ENCODE measurements at regions not wholly inside any gene's neighbourhood (a gene's known extent, or its start where the extent isn't known, plus 50 kb on each side); places are given as distances from the start of the nearest gene placed in this dataset.

DNA sequence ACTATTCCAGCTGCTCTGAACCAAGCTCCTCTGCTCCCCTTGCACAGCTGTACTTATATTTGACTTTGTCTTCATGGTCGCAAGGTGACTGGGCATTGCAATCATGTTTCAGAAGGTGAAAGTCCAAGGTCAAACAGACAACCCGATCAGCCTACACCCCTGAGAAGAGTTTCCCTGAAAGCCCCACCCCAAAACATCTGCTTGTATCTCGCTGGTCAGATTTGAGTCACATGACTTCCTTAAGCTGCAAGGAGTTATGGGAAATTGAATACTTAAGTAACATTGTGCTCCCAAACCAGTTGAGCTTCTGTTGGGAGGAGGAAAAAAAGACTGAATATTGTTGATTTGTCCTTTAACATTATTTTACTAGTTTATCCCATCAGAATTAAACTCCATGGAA is 83.4 kb upstream of the FZD10 start:
- intact Hi-C loops (cut with micrococcal nuclease; ENCODE audit: unreplicated experiment), result no loop called here
- Histone ChIP-seq H3K27me3 (replicated peaks; ENCODE audit: insufficient read depth, low read depth, low read length, poor library complexity) (peaks cover 18% of the 10 kb centered on the region), H3K4me1 (ENCODE audit: insufficient read depth, low read length, poor library complexity, severe bottlenecking) (no peaks in the 10 kb centered on the region), H3K9me3 (ENCODE audit: low read depth, low read length, poor library complexity, severe bottlenecking) (no peaks in the 10 kb centered on the region), H3K36me3 (ENCODE audit: insufficient read depth, low read length, poor library complexity, severe bottlenecking) (no peaks in the 10 kb centered on the region), H3K27ac (ENCODE audit: low read depth, low read length, poor library complexity, severe bottlenecking) (no peak overlapping the region), H3K4me3 (ENCODE audit: low read depth, low read length, poor library complexity, severe bottlenecking) (no peak overlapping the region)
- ChIA-PET CTCF (no interaction called here), POLR2A (ENCODE audit: low non-redundant PET) (no interaction called here)
- no TSS peak for BruUV-seq (replicated peaks)
- no peak for TF ChIP-seq EZH2 (IDR thresholded peaks at IDR 0.05; ENCODE audit: borderline replicate concordance, low read depth, low read length, poor library complexity, severe bottlenecking)
- TF ChIP-seq, protein P1, sequence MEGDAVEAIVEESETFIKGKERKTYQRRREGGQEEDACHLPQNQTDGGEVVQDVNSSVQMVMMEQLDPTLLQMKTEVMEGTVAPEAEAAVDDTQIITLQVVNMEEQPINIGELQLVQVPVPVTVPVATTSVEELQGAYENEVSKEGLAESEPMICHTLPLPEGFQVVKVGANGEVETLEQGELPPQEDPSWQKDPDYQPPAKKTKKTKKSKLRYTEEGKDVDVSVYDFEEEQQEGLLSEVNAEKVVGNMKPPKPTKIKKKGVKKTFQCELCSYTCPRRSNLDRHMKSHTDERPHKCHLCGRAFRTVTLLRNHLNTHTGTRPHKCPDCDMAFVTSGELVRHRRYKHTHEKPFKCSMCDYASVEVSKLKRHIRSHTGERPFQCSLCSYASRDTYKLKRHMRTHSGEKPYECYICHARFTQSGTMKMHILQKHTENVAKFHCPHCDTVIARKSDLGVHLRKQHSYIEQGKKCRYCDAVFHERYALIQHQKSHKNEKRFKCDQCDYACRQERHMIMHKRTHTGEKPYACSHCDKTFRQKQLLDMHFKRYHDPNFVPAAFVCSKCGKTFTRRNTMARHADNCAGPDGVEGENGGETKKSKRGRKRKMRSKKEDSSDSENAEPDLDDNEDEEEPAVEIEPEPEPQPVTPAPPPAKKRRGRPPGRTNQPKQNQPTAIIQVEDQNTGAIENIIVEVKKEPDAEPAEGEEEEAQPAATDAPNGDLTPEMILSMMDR (conservative IDR thresholded peaks at IDR 0.05; ENCODE audit: low read depth, low read length), result no peak
- no peak for DNase-seq (ENCODE audit: low spot score)

DNA sequence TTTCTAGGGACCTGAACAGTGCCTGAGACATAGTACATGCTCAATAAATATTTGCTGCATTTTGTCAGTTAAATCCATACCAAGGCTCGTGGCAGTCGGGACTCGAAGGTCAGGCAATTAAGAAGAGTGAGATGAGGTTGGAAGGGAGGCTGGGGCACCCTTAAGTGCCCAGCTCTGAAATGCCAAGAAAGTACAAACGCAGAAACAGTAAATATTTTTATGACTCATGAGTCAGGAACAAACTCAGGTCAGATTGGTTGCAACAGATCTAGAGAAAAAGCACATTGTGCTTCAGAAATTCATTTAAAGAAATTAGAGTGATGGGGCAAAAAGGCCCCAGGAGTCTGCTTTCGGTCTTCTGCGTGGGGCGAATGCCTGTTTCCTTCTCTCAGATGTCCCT is 83.0 kb upstream of the FZD10 start:
- no peak overlapping the region for H3K27ac ChIP-seq (ENCODE audit: low read depth, low read length, poor library complexity, severe bottlenecking)
- ChIA-PET POLR2A (ENCODE audit: low non-redundant PET) (no interaction called here), CTCF (no interaction called here)
- no peak overlapping the region for H3K4me3 ChIP-seq (ENCODE audit: low read depth, low read length, poor library complexity, severe bottlenecking)
- no peak for TF ChIP-seq EZH2 (IDR thresholded peaks at IDR 0.05; ENCODE audit: borderline replicate concordance, low read depth, low read length, poor library complexity, severe bottlenecking)
- TF ChIP-seq, protein P1 (conservative IDR thresholded peaks at IDR 0.05; ENCODE audit: low read depth, low read length), result no peak
- no peaks in the 10 kb centered on the region for H3K4me1 ChIP-seq (ENCODE audit: insufficient read depth, low read length, poor library complexity, severe bottlenecking)
- BruUV-seq (replicated peaks), result no TSS peak
- H3K36me3 ChIP-seq (ENCODE audit: insufficient read depth, low read length, poor library complexity, severe bottlenecking), result no peaks in the 10 kb centered on the region
- intact Hi-C loops (cut with micrococcal nuclease; ENCODE audit: unreplicated experiment), result no loop called here
- no peak for DNase-seq (ENCODE audit: low spot score)
- H3K27me3 ChIP-seq (replicated peaks; ENCODE audit: insufficient read depth, low read depth, low read length, poor library complexity), result peaks cover 18% of the 10 kb centered on the region
- H3K9me3 ChIP-seq (ENCODE audit: low read depth, low read length, poor library complexity, severe bottlenecking), result no peaks in the 10 kb centered on the region

DNA sequence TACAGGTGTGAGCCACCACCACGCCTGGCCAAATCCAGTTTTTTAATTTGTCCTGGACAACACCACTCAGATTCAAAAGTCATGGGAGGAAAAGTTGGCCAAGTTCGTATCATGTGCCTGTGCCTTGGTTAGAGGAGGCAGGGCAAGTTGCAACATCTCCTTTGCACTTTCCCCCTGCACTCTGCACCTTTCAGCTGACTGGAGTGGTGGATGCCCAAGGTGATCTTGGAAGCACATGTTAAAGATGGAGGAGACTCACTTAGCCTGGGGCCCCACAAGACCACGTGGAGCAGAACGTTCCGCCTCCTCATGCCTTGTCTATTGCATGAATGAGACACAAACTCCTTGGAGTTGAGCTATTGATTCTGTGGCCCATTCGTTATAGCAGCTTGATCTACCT is 82.1 kb upstream of the FZD10 start:
- no TSS peak for BruUV-seq (replicated peaks)
- H3K4me3 ChIP-seq (ENCODE audit: low read depth, low read length, poor library complexity, severe bottlenecking), result no peak overlapping the region
- intact Hi-C loops (cut with micrococcal nuclease; ENCODE audit: unreplicated experiment), result no loop called here
- peaks cover 18% of the 10 kb centered on the region for H3K27me3 ChIP-seq (replicated peaks; ENCODE audit: insufficient read depth, low read depth, low read length, poor library complexity)
- POLR2A ChIA-PET (ENCODE audit: low non-redundant PET), result no interaction called here
- no peak for DNase-seq (ENCODE audit: low spot score)
- CTCF ChIA-PET, result no interaction called here
- no peaks in the 10 kb centered on the region for H3K36me3 ChIP-seq (ENCODE audit: insufficient read depth, low read length, poor library complexity, severe bottlenecking)
- H3K9me3 ChIP-seq (ENCODE audit: low read depth, low read length, poor library complexity, severe bottlenecking), result no peaks in the 10 kb centered on the region
- no peaks in the 10 kb centered on the region for H3K4me1 ChIP-seq (ENCODE audit: insufficient read depth, low read length, poor library complexity, severe bottlenecking)
- no peak overlapping the region for H3K27ac ChIP-seq (ENCODE audit: low read depth, low read length, poor library complexity, severe bottlenecking)
- TF ChIP-seq EZH2 (IDR thresholded peaks at IDR 0.05; ENCODE audit: borderline replicate concordance, low read depth, low read length, poor library complexity, severe bottlenecking), result no peak
- TF ChIP-seq, protein P1 (conservative IDR thresholded peaks at IDR 0.05; ENCODE audit: low read depth, low read length), result no peak

All from A673 (cell line).